ENCODE measurements at regions not wholly inside any gene's neighbourhood (a gene's known extent, or its start where the extent isn't known, plus 50 kb on each side); places are given as distances from the start of the nearest gene placed in this dataset.

DNA sequence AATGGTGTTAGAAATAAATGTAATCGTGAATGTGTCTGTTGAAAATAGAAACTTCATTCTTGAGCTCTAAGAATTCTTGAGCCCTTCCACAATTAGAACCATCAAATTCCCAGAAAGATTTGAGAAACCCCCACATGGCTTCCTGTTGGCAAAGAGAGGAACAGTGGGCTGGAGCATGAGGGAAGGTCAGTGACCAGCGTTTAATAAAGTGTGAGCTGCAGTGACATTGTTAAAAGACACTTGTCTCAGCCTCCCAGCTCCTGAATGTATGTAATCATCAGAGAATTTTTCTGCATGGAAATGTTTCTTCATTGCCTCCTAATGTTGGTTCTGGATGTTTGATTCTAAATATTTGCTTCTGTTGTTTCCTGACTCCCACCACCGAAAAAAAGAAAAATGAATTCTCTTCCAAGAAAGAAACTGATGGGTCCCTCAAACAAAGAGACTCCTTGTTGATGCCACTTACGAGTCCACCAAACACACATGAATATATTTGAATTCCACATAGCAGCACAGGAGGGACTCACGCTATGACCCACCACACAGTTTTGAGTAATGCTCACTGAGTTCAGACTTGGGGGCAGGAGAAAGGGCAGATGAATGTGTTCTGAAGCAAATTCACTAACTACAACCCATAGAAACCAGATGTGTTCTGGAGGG is 225.1 kb upstream of the KLHL29 start:
- Histone ChIP-seq H2AK9ac (replicated peaks; ENCODE audit: low read depth, low read length, poor library complexity) (no peak overlapping the region), H4K5ac (ENCODE audit: low read depth, low read length) (no peak overlapping the region), H3K36me3 (ENCODE audit: control insufficient read depth, insufficient read depth, low read length) (no peaks in the 10 kb centered on the region), H2BK20ac (ENCODE audit: low read depth, low read length) (no peak overlapping the region), H4K20me1 (ENCODE audit: insufficient read depth, low read length) (no peaks in the 10 kb centered on the region), H2AK5ac (ENCODE audit: low read depth, low read length) (no peak overlapping the region), H2AFZ (replicated peaks; ENCODE audit: low read length, poor library complexity) (no peak overlapping the region), H4K91ac (ENCODE audit: insufficient read depth, low read depth, low read length) (no peak overlapping the region), H3K4me3 (ENCODE audit: insufficient read depth, low read depth, low read length) (no peak overlapping the region), H3K79me1 (ENCODE audit: low read depth in 1 of 2, low read length in 2 of 2) (no peaks in the 10 kb centered on the region), H2BK15ac (ENCODE audit: low read depth, low read length) (no peak overlapping the region), H3K4me1 (ENCODE audit: control insufficient read depth, insufficient read depth, low read length) (no peaks in the 10 kb centered on the region), H3K14ac (replicated peaks; ENCODE audit: low read depth, low read length) (no peak overlapping the region), H3K4me2 (ENCODE audit: low read depth, low read length) (no peak overlapping the region), H3K9ac (ENCODE audit: low read depth, low read length) (no peak overlapping the region), H3K56ac (ENCODE audit: extremely low read depth, insufficient read depth, low read length) (no peak overlapping the region), H3K23ac (ENCODE audit: low read depth, low read length) (no peak overlapping the region), H3K9me3 (ENCODE audit: control insufficient read depth, insufficient read depth, low read length) (no peaks in the 10 kb centered on the region), H3K27me3 (ENCODE audit: control insufficient read depth, insufficient read depth, low read length) (no peaks in the 10 kb centered on the region), H2BK120ac (ENCODE audit: low read depth, low read length) (no peak overlapping the region), H3K9me1 (ENCODE audit: insufficient read depth, low read length) (no peaks in the 10 kb centered on the region), H3K4ac (ENCODE audit: low read depth, low read length) (no peak overlapping the region), H4K8ac (ENCODE audit: low read depth in 2 of 2, low read length in 2 of 2) (no peak overlapping the region), H2BK5ac (ENCODE audit: low read depth, low read length, poor library complexity, severe bottlenecking) (no peak overlapping the region), H3K18ac (ENCODE audit: low read depth, low read length) (no peak overlapping the region), H3K27ac (ENCODE audit: insufficient read depth, low read length) (no peak overlapping the region)
- BruUV-seq (replicated peaks): no TSS peak
- dilution Hi-C loops (cut with HindIII; ENCODE audit: low sequenced_read_pairs, unreplicated experiment): no loop called here
- CTCF ChIA-PET: no interaction called here
- POLR2A ChIA-PET (ENCODE audit: unreplicated experiment): no interaction called here
- DNase-seq (no peak), ATAC-seq (ENCODE audit: low read depth) (no peak)
- in situ Hi-C loops (cut with MboI; ENCODE audit: low sequenced_read_pairs): no loop called here
- intact Hi-C loops (cut with micrococcal nuclease): no loop called here
- WGBS, 2 experiments (ENCODE audit: extremely low coverage in 2 of 2, insufficient read length in 1 of 2): 0% methylated on average over 1 of the region's 5 CpGs; no CpG with 5 or more reads in 1 of the 2 experiments
- no peak for TF ChIP-seq SMC3 (IDR thresholded peaks at IDR 0.05; ENCODE audit: low read depth, low read length)
- TF ChIP-seq FOS (IDR thresholded peaks at IDR 0.05; ENCODE audit: low read depth, low read length): no peak
- no peak for TF ChIP-seq CHD1 (IDR thresholded peaks at IDR 0.05; ENCODE audit: low read depth, low read length)
- TF ChIP-seq MXI1 (IDR thresholded peaks at IDR 0.05; ENCODE audit: borderline replicate concordance, low read depth, low read length): no peak
- TF ChIP-seq RAD21 (IDR thresholded peaks at IDR 0.05; ENCODE audit: low read length): no peak
- no peak for TF ChIP-seq POLR2A (IDR thresholded peaks at IDR 0.05; ENCODE audit: low read depth, low read length)
- no peak for TF ChIP-seq RFX5 (IDR thresholded peaks at IDR 0.05; ENCODE audit: low read depth, low read length)
- TF ChIP-seq CTCF (conservative IDR thresholded peaks at IDR 0.05; ENCODE audit: low read depth, low read length): no peak
- no peak for TF ChIP-seq MAZ (IDR thresholded peaks at IDR 0.05; ENCODE audit: borderline replicate concordance, low read depth, low read length)
- TF ChIP-seq, protein P1, sequence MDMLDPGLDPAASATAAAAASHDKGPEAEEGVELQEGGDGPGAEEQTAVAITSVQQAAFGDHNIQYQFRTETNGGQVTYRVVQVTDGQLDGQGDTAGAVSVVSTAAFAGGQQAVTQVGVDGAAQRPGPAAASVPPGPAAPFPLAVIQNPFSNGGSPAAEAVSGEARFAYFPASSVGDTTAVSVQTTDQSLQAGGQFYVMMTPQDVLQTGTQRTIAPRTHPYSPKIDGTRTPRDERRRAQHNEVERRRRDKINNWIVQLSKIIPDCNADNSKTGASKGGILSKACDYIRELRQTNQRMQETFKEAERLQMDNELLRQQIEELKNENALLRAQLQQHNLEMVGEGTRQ (IDR thresholded peaks at IDR 0.05; ENCODE audit: low read depth, low read length): no peak
- TF ChIP-seq BHLHE40 (IDR thresholded peaks at IDR 0.05; ENCODE audit: low read depth, low read length): no peak
- no peak for TF ChIP-seq CEBPB (IDR thresholded peaks at IDR 0.05; ENCODE audit: low read depth, low read length)
- no peak for TF ChIP-seq NFE2L2 (IDR thresholded peaks at IDR 0.05; ENCODE audit: low read depth, low read length)
- no peak for TF ChIP-seq RCOR1 (IDR thresholded peaks at IDR 0.05; ENCODE audit: insufficient replicate concordance, low read length)
- TF ChIP-seq ELK1 (IDR thresholded peaks at IDR 0.05; ENCODE audit: borderline replicate concordance, low read depth, low read length): no peak
- no peak for TF ChIP-seq MAFK (IDR thresholded peaks at IDR 0.05; ENCODE audit: low read depth, low read length)

All from IMR-90 (cell line).